ENCODE measurements at regions not wholly inside any gene's neighbourhood (a gene's known extent, or its start where the extent isn't known, plus 50 kb on each side); places are given as distances from the start of the nearest gene placed in this dataset.

- TF ChIP-seq CTCF (IDR thresholded peaks at IDR 0.05) (no peak), POLR2A (IDR thresholded peaks at IDR 0.05) (no peak), POLR2AphosphoS5 (IDR thresholded peaks at IDR 0.05) (no peak), EP300 (IDR thresholded peaks at IDR 0.05) (no peak)
These were observed 254.6 kb upstream of the PIK3C3 start for GRCh38 chr18:41700416-41700815.

Data from sigmoid colon (tissue), 4 donors.